Activated CD4-positive, alpha-beta T cell treated with anti-CD3 and anti-CD28 coated beads, Interleukin-2, amount 10 ng/mL, durations not matched to agents 7 days and 5 days (primary cell): ENCODE measurements at regions not wholly inside any gene's neighbourhood (a gene's known extent, or its start where the extent isn't known, plus 50 kb on each side); places are given as distances from the start of the nearest gene placed in this dataset.
"Not testable (repeated sequence)": the region's sequence is repeated elsewhere in the genome, so short reads cannot be mapped to it uniquely, and the experiment has no call there.

Experiments used
- CTCF ChIA-PET: fragments of 350-600 bp; sonication (Branson Sonifier 250); formaldehyde crosslinking; loops from one replicate; lab custom pipeline; 2021; ENCODE audit warnings: antibody characterized with exemption; lab: Charles Lee
- POLR2A ChIA-PET: fragments of 350-600 bp; sonication (Branson Sonifier 250); formaldehyde crosslinking; loops from one replicate; lab custom pipeline; 2021; ENCODE audit warnings: antibody characterized with exemption; lab: Charles Lee
- DNase-seq: peaks from one replicate; pipeline ENCODE4 v3.0.0-alpha.2; 2020
- H3K27ac Mint-ChIP-seq: one replicate; pipeline ENCODE4 v1.8.0; 2021; ENCODE audit warnings: mild to moderate bottlenecking, moderate library complexity, mixed read lengths
- H3K27me3 Mint-ChIP-seq: one replicate; pipeline ENCODE4 v1.8.0; 2021; ENCODE audit warnings: mixed read lengths
- H3K36me3 Mint-ChIP-seq: one replicate; pipeline ENCODE4 v1.8.0; 2021; ENCODE audit warnings: low read depth, mixed read lengths
- H3K4me1 Mint-ChIP-seq: one replicate; pipeline ENCODE4 v1.8.0; 2021; ENCODE audit warnings: mixed read lengths
- H3K4me3 Mint-ChIP-seq: one replicate; pipeline ENCODE4 v1.8.0; 2021; ENCODE audit warnings: mild to moderate bottlenecking, moderate library complexity, mixed read lengths
- H3K9me3 Mint-ChIP-seq: one replicate; pipeline ENCODE4 v1.8.0; 2021; ENCODE audit warnings: mixed read lengths

- H3K4me3 Mint-ChIP-seq = no peak overlapping the region
- H3K4me1 Mint-ChIP-seq = no peaks in the 10 kb centered on the region
- ChIA-PET CTCF (interaction anchor here (0.7 kb wide), 1 partner anchor 10 kb away, joined by 3 read pairs; no protein-coding TSS in a partner anchor), POLR2A (interaction anchor here (0.7 kb wide), 1 partner anchor 552 kb away, joined by 3 read pairs; no protein-coding TSS in a partner anchor)
- no peaks in the 10 kb centered on the region for H3K9me3 Mint-ChIP-seq
- DNase-seq = no peak
- peaks cover 8% of the 10 kb centered on the region for H3K27me3 Mint-ChIP-seq
- H3K36me3 Mint-ChIP-seq = no peaks in the 10 kb centered on the region
- no peak overlapping the region for H3K27ac Mint-ChIP-seq
Measured at GRCh38 chr13:60214213-60215055, 50.7 kb upstream of the DIAPH3 start.

GRCh38 chr13:60220072-60220471 lies 56.3 kb upstream of the DIAPH3 start:
- ChIA-PET CTCF (no interaction called here), POLR2A (no interaction called here)
- H3K27ac Mint-ChIP-seq = no peak overlapping the region

GRCh38 chr13:60221581-60221980 lies 57.9 kb upstream of the DIAPH3 start:
- POLR2A ChIA-PET = no interaction called here
- DNase-seq = no peak
- Mint-ChIP-seq H3K9me3 (no peaks in the 10 kb centered on the region), H3K27ac (no peak overlapping the region), H3K4me1 (no peaks in the 10 kb centered on the region), H3K27me3 (peaks cover 4% of the 10 kb centered on the region), H3K4me3 (no peak overlapping the region), H3K36me3 (no peaks in the 10 kb centered on the region)
- CTCF ChIA-PET = no interaction called here

More at GRCh38 chr13:60220072-60220471, 56.3 kb upstream of the DIAPH3 start:
- no peak for DNase-seq
- no peaks in the 10 kb centered on the region for H3K9me3 Mint-ChIP-seq
- H3K4me1 Mint-ChIP-seq = no peaks in the 10 kb centered on the region
- H3K27me3 Mint-ChIP-seq = peaks cover 6% of the 10 kb centered on the region
- no peaks in the 10 kb centered on the region for H3K36me3 Mint-ChIP-seq
- no peak overlapping the region for H3K4me3 Mint-ChIP-seq

GRCh38 chr13:60226507-60226906 lies 62.8 kb upstream of the DIAPH3 start:
- ChIA-PET POLR2A (no interaction called here), CTCF (no interaction called here)
- no peak for DNase-seq
- H3K27ac Mint-ChIP-seq = no peak overlapping the region
- no peaks in the 10 kb centered on the region for H3K4me1 Mint-ChIP-seq
- H3K27me3 Mint-ChIP-seq = peaks cover 11% of the 10 kb centered on the region
- H3K36me3 Mint-ChIP-seq = no peaks in the 10 kb centered on the region
- no peaks in the 10 kb centered on the region for H3K9me3 Mint-ChIP-seq
- no peak overlapping the region for H3K4me3 Mint-ChIP-seq

- Mint-ChIP-seq H3K4me1 (no peaks in the 10 kb centered on the region), H3K9me3 (no peaks in the 10 kb centered on the region), H3K27ac (no peak overlapping the region), H3K4me3 (no peak overlapping the region), H3K27me3 (peaks cover 11% of the 10 kb centered on the region), H3K36me3 (no peaks in the 10 kb centered on the region)
- CTCF ChIA-PET = no interaction called here
- no peak for DNase-seq
- POLR2A ChIA-PET = no interaction called here
Measured at GRCh38 chr13:60227158-60227557, 63.4 kb upstream of the DIAPH3 start.

- Mint-ChIP-seq H3K27ac (no peak overlapping the region), H3K4me3 (no peak overlapping the region), H3K4me1 (no peaks in the 10 kb centered on the region), H3K27me3 (peaks cover 11% of the 10 kb centered on the region), H3K9me3 (no peaks in the 10 kb centered on the region), H3K36me3 (no peaks in the 10 kb centered on the region)
- ChIA-PET CTCF (no interaction called here), POLR2A (no interaction called here)
- no peak for DNase-seq
Measured at GRCh38 chr13:60229708-60230272, 66.1 kb upstream of the DIAPH3 start.

- Mint-ChIP-seq H3K4me1 (no peaks in the 10 kb centered on the region), H3K9me3 (no peaks in the 10 kb centered on the region), H3K4me3 (no peak overlapping the region), H3K27me3 (peaks cover 11% of the 10 kb centered on the region), H3K27ac (no peak overlapping the region), H3K36me3 (no peaks in the 10 kb centered on the region)
- DNase-seq = no peak
- ChIA-PET POLR2A (no interaction called here), CTCF (no interaction called here)
Measured at GRCh38 chr13:60230593-60230992, 66.9 kb upstream of the DIAPH3 start.

GRCh38 chr13:60242043-60242595 lies 78.4 kb upstream of the DIAPH3 start:
- POLR2A ChIA-PET = no interaction called here
- Mint-ChIP-seq H3K4me1 (peaks cover 4% of the 10 kb centered on the region), H3K27me3 (peaks cover 19% of the 10 kb centered on the region), H3K4me3 (no peak overlapping the region), H3K27ac (no peak overlapping the region), H3K36me3 (no peaks in the 10 kb centered on the region), H3K9me3 (no peaks in the 10 kb centered on the region)
- CTCF ChIA-PET = no interaction called here
- no peak for DNase-seq

GRCh38 chr13:60244381-60244780 lies 80.7 kb upstream of the DIAPH3 start:
- Mint-ChIP-seq H3K4me3 (no peak overlapping the region), H3K27ac (no peak overlapping the region), H3K27me3 (peaks cover 18% of the 10 kb centered on the region), H3K9me3 (no peaks in the 10 kb centered on the region), H3K36me3 (no peaks in the 10 kb centered on the region), H3K4me1 (peaks cover 4% of the 10 kb centered on the region)
- DNase-seq = no peak
- ChIA-PET POLR2A (no interaction called here), CTCF (no interaction called here)

- H3K27me3 Mint-ChIP-seq, H3K9me3 Mint-ChIP-seq, CTCF ChIA-PET, H3K27ac Mint-ChIP-seq, H3K4me1 Mint-ChIP-seq, POLR2A ChIA-PET, H3K4me3 Mint-ChIP-seq, H3K36me3 Mint-ChIP-seq, DNase-seq: not testable (repeated sequence)
Measured at GRCh38 chr13:60251419-60251818, 87.7 kb upstream of the DIAPH3 start.

- no peaks in the 10 kb centered on the region for H3K4me1 Mint-ChIP-seq
- no peak overlapping the region for H3K4me3 Mint-ChIP-seq
- CTCF ChIA-PET = no interaction called here
- H3K36me3 Mint-ChIP-seq = no peaks in the 10 kb centered on the region
- peaks cover 2% of the 10 kb centered on the region for H3K9me3 Mint-ChIP-seq
- H3K27ac Mint-ChIP-seq = no peak overlapping the region
- POLR2A ChIA-PET = no interaction called here
- DNase-seq = no peak
- peaks cover 8% of the 10 kb centered on the region for H3K27me3 Mint-ChIP-seq
Measured at GRCh38 chr13:60258349-60258748, 94.6 kb upstream of the DIAPH3 start.

- H3K27me3 Mint-ChIP-seq = peaks cover 8% of the 10 kb centered on the region
- CTCF ChIA-PET = interaction anchor here (1.0 kb wide), 1 partner anchor 21 kb away, joined by 3 read pairs; no protein-coding TSS in a partner anchor
Measured at GRCh38 chr13:60260440-60260839, 96.7 kb upstream of the DIAPH3 start.

More at GRCh38 chr13:60260440-60260839, 96.7 kb upstream of the DIAPH3 start:
- no peaks in the 10 kb centered on the region for H3K36me3 Mint-ChIP-seq
- peaks cover 2% of the 10 kb centered on the region for H3K9me3 Mint-ChIP-seq
- no peak overlapping the region for H3K27ac Mint-ChIP-seq
- no peaks in the 10 kb centered on the region for H3K4me1 Mint-ChIP-seq
- POLR2A ChIA-PET = interaction anchor here (0.7 kb wide), 1 partner anchor 171 kb away, joined by 4 read pairs; no protein-coding TSS in a partner anchor
- no peak overlapping the region for H3K4me3 Mint-ChIP-seq
- DNase-seq = no peak
